ENCODE measurements at regions not wholly inside any gene's neighbourhood (a gene's known extent, or its start where the extent isn't known, plus 50 kb on each side); places are given as distances from the start of the nearest gene placed in this dataset.

- TF ChIP-seq POLR2A (IDR thresholded peaks at IDR 0.05) (no peak), CTCF (IDR thresholded peaks at IDR 0.05) (no peak)
These were observed 75.8 kb upstream of the CHST15 start for GRCh38 chr10:124168991-124169802.
